ENCODE measurements at regions not wholly inside any gene's neighbourhood (a gene's known extent, or its start where the extent isn't known, plus 50 kb on each side); places are given as distances from the start of the nearest gene placed in this dataset.

- TF ChIP-seq CTCF (IDR thresholded peaks at IDR 0.05; ENCODE audit: low read depth, low read length) (no peak), EZH2phosphoT487 (IDR thresholded peaks at IDR 0.05; ENCODE audit: low read depth) (no peak)
Measured at GRCh38 chr17:83161298-83162034, 82.1 kb downstream of the METRNL start.

Data from OCI-LY3 (cell line).